ENCODE measurements at regions not wholly inside any gene's neighbourhood (a gene's known extent, or its start where the extent isn't known, plus 50 kb on each side); places are given as distances from the start of the nearest gene placed in this dataset.
A peak's percentile ranks its signal among the peaks of the same experiment; 100 is the strongest.

DNA sequence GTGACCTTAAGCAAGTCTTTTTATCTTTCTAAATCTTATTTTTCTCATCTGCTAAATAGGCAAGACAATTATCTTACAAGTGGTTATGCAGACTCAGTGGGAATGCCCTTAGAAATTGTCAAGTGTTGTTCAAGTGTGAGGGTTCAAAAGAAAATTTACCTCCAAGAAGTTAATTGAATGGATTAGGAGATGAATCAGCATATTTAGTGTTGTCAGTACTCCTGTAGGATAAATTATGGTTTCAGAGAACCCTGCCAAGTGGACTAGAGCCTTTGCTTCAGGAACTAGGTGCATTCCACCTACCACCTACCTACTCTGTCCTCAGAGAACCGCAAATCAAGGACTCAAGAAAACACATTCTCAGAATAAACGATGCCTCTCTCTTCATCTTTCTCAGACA, 69.8 kb upstream of the KCTD1 start:
- no peak overlapping the region for H3K4me3 ChIP-seq
- H3K9me3 ChIP-seq, result no peaks in the 10 kb centered on the region
- no peaks in the 10 kb centered on the region for H3K27me3 ChIP-seq
- intact Hi-C loops (cut with DNase I), result no loop called here
- DNase-seq (ENCODE audit: extremely low spot score in 2 of 2), result no peak
- peaks cover 8% of the 10 kb centered on the region for H3K4me1 ChIP-seq
- no peak for TF ChIP-seq POLR2A (IDR thresholded peaks at IDR 0.05)
- TF ChIP-seq POLR2AphosphoS5 (IDR thresholded peaks at IDR 0.05; ENCODE audit: insufficient read depth in 1 of 2, low read depth in 1 of 2), result no peak
- TF ChIP-seq, protein P1, sequence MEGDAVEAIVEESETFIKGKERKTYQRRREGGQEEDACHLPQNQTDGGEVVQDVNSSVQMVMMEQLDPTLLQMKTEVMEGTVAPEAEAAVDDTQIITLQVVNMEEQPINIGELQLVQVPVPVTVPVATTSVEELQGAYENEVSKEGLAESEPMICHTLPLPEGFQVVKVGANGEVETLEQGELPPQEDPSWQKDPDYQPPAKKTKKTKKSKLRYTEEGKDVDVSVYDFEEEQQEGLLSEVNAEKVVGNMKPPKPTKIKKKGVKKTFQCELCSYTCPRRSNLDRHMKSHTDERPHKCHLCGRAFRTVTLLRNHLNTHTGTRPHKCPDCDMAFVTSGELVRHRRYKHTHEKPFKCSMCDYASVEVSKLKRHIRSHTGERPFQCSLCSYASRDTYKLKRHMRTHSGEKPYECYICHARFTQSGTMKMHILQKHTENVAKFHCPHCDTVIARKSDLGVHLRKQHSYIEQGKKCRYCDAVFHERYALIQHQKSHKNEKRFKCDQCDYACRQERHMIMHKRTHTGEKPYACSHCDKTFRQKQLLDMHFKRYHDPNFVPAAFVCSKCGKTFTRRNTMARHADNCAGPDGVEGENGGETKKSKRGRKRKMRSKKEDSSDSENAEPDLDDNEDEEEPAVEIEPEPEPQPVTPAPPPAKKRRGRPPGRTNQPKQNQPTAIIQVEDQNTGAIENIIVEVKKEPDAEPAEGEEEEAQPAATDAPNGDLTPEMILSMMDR (IDR thresholded peaks at IDR 0.05), result no peak
- H3K27ac ChIP-seq, result no peak overlapping the region
- H3K36me3 ChIP-seq, result no peaks in the 10 kb centered on the region

DNA sequence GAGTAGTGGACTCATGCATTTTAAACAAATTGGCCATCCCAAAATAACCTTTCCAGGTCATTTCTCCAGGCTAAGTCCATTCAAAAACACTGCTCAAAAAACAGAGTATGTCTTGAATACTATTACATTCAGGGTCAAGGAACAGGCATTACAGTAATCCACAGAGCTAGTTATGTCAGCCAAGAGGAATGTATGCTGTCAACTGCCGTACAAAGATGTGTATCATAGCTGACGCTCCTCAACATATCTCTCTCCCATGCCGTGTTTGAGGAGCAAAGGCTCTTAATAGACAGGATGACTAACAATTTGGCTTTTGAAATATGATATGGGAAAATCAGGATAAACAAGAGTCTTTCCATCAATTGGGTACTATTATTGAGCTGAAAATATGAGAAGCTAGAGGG, 68.8 kb upstream of the KCTD1 start:
- peaks cover 8% of the 10 kb centered on the region for H3K4me1 ChIP-seq
- no peak for TF ChIP-seq POLR2A (IDR thresholded peaks at IDR 0.05)
- TF ChIP-seq POLR2AphosphoS5 (IDR thresholded peaks at IDR 0.05; ENCODE audit: insufficient read depth in 1 of 2, low read depth in 1 of 2), result peak in 1 of 2 donors; percentile 29
- H3K9me3 ChIP-seq, result no peaks in the 10 kb centered on the region
- H3K36me3 ChIP-seq, result no peaks in the 10 kb centered on the region
- no peak overlapping the region for H3K27ac ChIP-seq
- DNase-seq (ENCODE audit: extremely low spot score in 2 of 2), result no peak
- no peak overlapping the region for H3K4me3 ChIP-seq
- intact Hi-C loops (cut with DNase I), result no loop called here
- H3K27me3 ChIP-seq, result no peaks in the 10 kb centered on the region

DNA sequence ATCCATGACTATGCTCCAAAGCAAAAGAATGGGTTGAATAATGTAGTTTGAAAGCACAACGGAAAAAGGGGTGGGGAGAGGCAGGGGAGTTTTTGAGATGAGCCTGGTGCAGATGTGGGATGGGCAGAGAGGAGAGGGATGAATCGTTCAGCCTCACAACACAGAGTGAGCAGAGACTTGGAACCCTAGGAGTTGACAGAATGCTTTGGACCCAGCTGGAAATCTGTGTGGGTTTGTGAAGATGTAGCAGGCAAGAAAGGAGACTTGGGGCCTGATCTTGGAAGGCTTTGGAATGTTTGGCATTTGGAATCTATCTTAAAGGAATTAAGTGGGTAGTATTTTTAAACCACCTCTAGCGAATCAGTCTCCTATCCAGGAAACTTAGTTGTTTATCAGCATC, 66.0 kb upstream of the KCTD1 start:
- Histone ChIP-seq H3K9me3 (no peaks in the 10 kb centered on the region), H3K4me1 (peaks cover 8% of the 10 kb centered on the region), H3K27me3 (no peaks in the 10 kb centered on the region), H3K36me3 (no peaks in the 10 kb centered on the region), H3K27ac (no peak overlapping the region), H3K4me3 (no peak overlapping the region)
- no peak for TF ChIP-seq POLR2A (IDR thresholded peaks at IDR 0.05)
- TF ChIP-seq POLR2AphosphoS5 (IDR thresholded peaks at IDR 0.05; ENCODE audit: insufficient read depth in 1 of 2, low read depth in 1 of 2), result no peak
- TF ChIP-seq, protein P1 (IDR thresholded peaks at IDR 0.05), result no peak
- intact Hi-C loops (cut with DNase I), result no loop called here
- DNase-seq (ENCODE audit: extremely low spot score in 2 of 2), result peak in 1 of 2 donors; percentile 32
